ENCODE measurements at regions not wholly inside any gene's neighbourhood (a gene's known extent, or its start where the extent isn't known, plus 50 kb on each side); places are given as distances from the start of the nearest gene placed in this dataset.

GRCh38 chr2:173696274-173696673 lies 268.9 kb downstream of the SP3 start:
- Histone ChIP-seq H3K4me3 (ENCODE audit: low read depth in 1 of 2, low read length in 1 of 2) (no peak overlapping the region), H3K27ac (no peak overlapping the region), H3K9me3 (no peaks in the 10 kb centered on the region), H3K36me3 (no peaks in the 10 kb centered on the region), H3K27me3 (no peaks in the 10 kb centered on the region), H3K4me1 (ENCODE audit: control insufficient read depth in 1 of 2, insufficient read depth in 1 of 2, low read depth in 1 of 2, low read length in 1 of 2) (no peaks in the 10 kb centered on the region)
- TF ChIP-seq CTCF (IDR thresholded peaks at IDR 0.05), result no peak

GRCh38 chr2:173697929-173698328 lies 267.2 kb downstream of the SP3 start:
- H3K27me3 ChIP-seq, result no peaks in the 10 kb centered on the region
- H3K27ac ChIP-seq, result no peak overlapping the region
- no peak for TF ChIP-seq CTCF (IDR thresholded peaks at IDR 0.05)
- H3K9me3 ChIP-seq, result no peaks in the 10 kb centered on the region
- H3K4me3 ChIP-seq (ENCODE audit: low read depth in 1 of 2, low read length in 1 of 2), result no peak overlapping the region
- H3K36me3 ChIP-seq, result no peaks in the 10 kb centered on the region
- no peaks in the 10 kb centered on the region for H3K4me1 ChIP-seq (ENCODE audit: control insufficient read depth in 1 of 2, insufficient read depth in 1 of 2, low read depth in 1 of 2, low read length in 1 of 2)

- Histone ChIP-seq H3K27me3 (peaks cover 11% of the 10 kb centered on the region), H3K9me3 (no peaks in the 10 kb centered on the region), H3K4me3 (ENCODE audit: low read depth in 1 of 2, low read length in 1 of 2) (no peak overlapping the region), H3K27ac (no peak overlapping the region), H3K4me1 (ENCODE audit: control insufficient read depth in 1 of 2, insufficient read depth in 1 of 2, low read depth in 1 of 2, low read length in 1 of 2) (no peaks in the 10 kb centered on the region), H3K36me3 (no peaks in the 10 kb centered on the region)
- TF ChIP-seq CTCF (IDR thresholded peaks at IDR 0.05), result no peak
Measured at GRCh38 chr2:173705656-173706055, 259.5 kb downstream of the SP3 start.

GRCh38 chr2:173706936-173707335 lies 258.2 kb downstream of the SP3 start:
- Histone ChIP-seq H3K4me1 (ENCODE audit: control insufficient read depth in 1 of 2, insufficient read depth in 1 of 2, low read depth in 1 of 2, low read length in 1 of 2) (no peaks in the 10 kb centered on the region), H3K36me3 (no peaks in the 10 kb centered on the region), H3K4me3 (ENCODE audit: low read depth in 1 of 2, low read length in 1 of 2) (no peak overlapping the region), H3K9me3 (no peaks in the 10 kb centered on the region), H3K27me3 (peaks cover 11% of the 10 kb centered on the region), H3K27ac (no peak overlapping the region)
- no peak for TF ChIP-seq CTCF (IDR thresholded peaks at IDR 0.05)

GRCh38 chr2:173708806-173709205 lies 256.4 kb downstream of the SP3 start:
- H3K36me3 ChIP-seq, result no peaks in the 10 kb centered on the region
- H3K27me3 ChIP-seq, result peaks cover 11% of the 10 kb centered on the region
- no peaks in the 10 kb centered on the region for H3K9me3 ChIP-seq
- no peaks in the 10 kb centered on the region for H3K4me1 ChIP-seq (ENCODE audit: control insufficient read depth in 1 of 2, insufficient read depth in 1 of 2, low read depth in 1 of 2, low read length in 1 of 2)
- no peak overlapping the region for H3K4me3 ChIP-seq (ENCODE audit: low read depth in 1 of 2, low read length in 1 of 2)
- TF ChIP-seq CTCF (IDR thresholded peaks at IDR 0.05), result no peak
- H3K27ac ChIP-seq, result no peak overlapping the region

- H3K36me3 ChIP-seq, result no peaks in the 10 kb centered on the region
- no peak overlapping the region for H3K4me3 ChIP-seq (ENCODE audit: low read depth in 1 of 2, low read length in 1 of 2)
- H3K9me3 ChIP-seq, result no peaks in the 10 kb centered on the region
- H3K27ac ChIP-seq, result no peak overlapping the region
- TF ChIP-seq CTCF (IDR thresholded peaks at IDR 0.05), result no peak
- peaks cover 11% of the 10 kb centered on the region for H3K27me3 ChIP-seq
- H3K4me1 ChIP-seq (ENCODE audit: control insufficient read depth in 1 of 2, insufficient read depth in 1 of 2, low read depth in 1 of 2, low read length in 1 of 2), result no peaks in the 10 kb centered on the region
Measured at GRCh38 chr2:173711816-173712215, 253.4 kb downstream of the SP3 start.
